Activated naive CD8-positive, alpha-beta T cell treated with anti-CD3 and anti-CD28 coated beads for 36 hours (primary cell): ENCODE measurements at regions not wholly inside any gene's neighbourhood (a gene's known extent, or its start where the extent isn't known, plus 50 kb on each side); places are given as distances from the start of the nearest gene placed in this dataset.

Source experiments
- DNase-seq: peaks from one replicate; pipeline ENCODE4 v3.0.0; 2021
- H3K27ac Mint-ChIP-seq: one replicate; pipeline ENCODE4 v1.8.0; 2022; ENCODE audit warnings: mild to moderate bottlenecking, moderate library complexity, mixed read lengths
- H3K27me3 Mint-ChIP-seq: one replicate; pipeline ENCODE4 v1.8.0; 2022; ENCODE audit warnings: mild to moderate bottlenecking, mixed read lengths
- H3K36me3 Mint-ChIP-seq: one replicate; pipeline ENCODE4 v1.8.0; 2021; ENCODE audit warnings: mild to moderate bottlenecking, mixed read lengths
- H3K4me1 Mint-ChIP-seq: one replicate; pipeline ENCODE4 v1.8.0; 2021; ENCODE audit warnings: mixed read lengths
- H3K4me3 Mint-ChIP-seq: one replicate; pipeline ENCODE4 v1.8.0; 2022; ENCODE audit warnings: mild to moderate bottlenecking, moderate library complexity, mixed read lengths
- H3K9me3 Mint-ChIP-seq: one replicate; pipeline ENCODE4 v1.8.0; 2022; ENCODE audit warnings: mixed read lengths

GRCh38 chrX:10930151-10930550 is 181.0 kb upstream of the HCCS start:
- Mint-ChIP-seq H3K4me1 (no peaks in the 10 kb centered on the region), H3K36me3 (no peaks in the 10 kb centered on the region), H3K9me3 (peaks cover 2% of the 10 kb centered on the region), H3K27ac (no peak overlapping the region), H3K27me3 (no peaks in the 10 kb centered on the region), H3K4me3 (no peak overlapping the region)
- no peak for DNase-seq

- Mint-ChIP-seq H3K36me3 (no peaks in the 10 kb centered on the region), H3K4me1 (no peaks in the 10 kb centered on the region), H3K27ac (no peak overlapping the region), H3K9me3 (peaks cover 2% of the 10 kb centered on the region), H3K4me3 (no peak overlapping the region), H3K27me3 (no peaks in the 10 kb centered on the region)
- DNase-seq: no peak
Observed at GRCh38 chrX:10931976-10932375, 179.2 kb upstream of the HCCS start.

GRCh38 chrX:10932842-10933440 is 178.2 kb upstream of the HCCS start:
- no peaks in the 10 kb centered on the region for H3K4me1 Mint-ChIP-seq
- no peaks in the 10 kb centered on the region for H3K27me3 Mint-ChIP-seq
- H3K27ac Mint-ChIP-seq: no peak overlapping the region
- H3K4me3 Mint-ChIP-seq: no peak overlapping the region
- H3K9me3 Mint-ChIP-seq: peaks cover 2% of the 10 kb centered on the region
- DNase-seq: no peak
- no peaks in the 10 kb centered on the region for H3K36me3 Mint-ChIP-seq

- Mint-ChIP-seq H3K27ac (no peak overlapping the region), H3K36me3 (no peaks in the 10 kb centered on the region), H3K9me3 (no peaks in the 10 kb centered on the region), H3K4me3 (no peak overlapping the region), H3K4me1 (no peaks in the 10 kb centered on the region), H3K27me3 (no peaks in the 10 kb centered on the region)
- no peak for DNase-seq
Observed at GRCh38 chrX:10935501-10935900, 175.6 kb upstream of the HCCS start.

- Mint-ChIP-seq H3K4me3 (no peak overlapping the region), H3K9me3 (no peaks in the 10 kb centered on the region), H3K27ac (no peak overlapping the region), H3K4me1 (no peaks in the 10 kb centered on the region), H3K27me3 (no peaks in the 10 kb centered on the region), H3K36me3 (no peaks in the 10 kb centered on the region)
- no peak for DNase-seq
Observed at GRCh38 chrX:10936976-10937375, 174.2 kb upstream of the HCCS start.

- Mint-ChIP-seq H3K4me1 (no peaks in the 10 kb centered on the region), H3K9me3 (peaks cover 3% of the 10 kb centered on the region), H3K27me3 (no peaks in the 10 kb centered on the region), H3K27ac (no peak overlapping the region), H3K4me3 (no peak overlapping the region), H3K36me3 (no peaks in the 10 kb centered on the region)
- no peak for DNase-seq
Observed at GRCh38 chrX:10938365-10938923, 172.7 kb upstream of the HCCS start.

GRCh38 chrX:10939424-10939823 is 171.7 kb upstream of the HCCS start:
- no peaks in the 10 kb centered on the region for H3K27me3 Mint-ChIP-seq
- H3K4me1 Mint-ChIP-seq: no peaks in the 10 kb centered on the region
- no peak for DNase-seq
- H3K36me3 Mint-ChIP-seq: no peaks in the 10 kb centered on the region
- no peak overlapping the region for H3K4me3 Mint-ChIP-seq
- peaks cover 3% of the 10 kb centered on the region for H3K9me3 Mint-ChIP-seq
- no peak overlapping the region for H3K27ac Mint-ChIP-seq

GRCh38 chrX:10944136-10944885 is 166.8 kb upstream of the HCCS start:
- DNase-seq: no peak
- Mint-ChIP-seq H3K27me3 (no peaks in the 10 kb centered on the region), H3K4me3 (no peak overlapping the region), H3K9me3 (peaks cover 3% of the 10 kb centered on the region), H3K4me1 (no peaks in the 10 kb centered on the region), H3K27ac (no peak overlapping the region), H3K36me3 (no peaks in the 10 kb centered on the region)

- no peak for DNase-seq
- H3K36me3 Mint-ChIP-seq: no peaks in the 10 kb centered on the region
- peaks cover 3% of the 10 kb centered on the region for H3K9me3 Mint-ChIP-seq
- no peak overlapping the region for H3K4me3 Mint-ChIP-seq
- no peaks in the 10 kb centered on the region for H3K27me3 Mint-ChIP-seq
- H3K27ac Mint-ChIP-seq: no peak overlapping the region
- H3K4me1 Mint-ChIP-seq: no peaks in the 10 kb centered on the region
Observed at GRCh38 chrX:10945498-10945897, 165.6 kb upstream of the HCCS start.

GRCh38 chrX:10949541-10949940 is 161.6 kb upstream of the HCCS start:
- Mint-ChIP-seq H3K9me3 (peaks cover 6% of the 10 kb centered on the region), H3K27ac (no peak overlapping the region), H3K27me3 (no peaks in the 10 kb centered on the region), H3K36me3 (no peaks in the 10 kb centered on the region), H3K4me3 (no peak overlapping the region), H3K4me1 (no peaks in the 10 kb centered on the region)
- DNase-seq: no peak

GRCh38 chrX:10952619-10953018 is 158.5 kb upstream of the HCCS start:
- no peak for DNase-seq
- Mint-ChIP-seq H3K4me3 (no peak overlapping the region), H3K9me3 (peaks cover 13% of the 10 kb centered on the region), H3K27me3 (no peaks in the 10 kb centered on the region), H3K27ac (no peak overlapping the region), H3K4me1 (no peaks in the 10 kb centered on the region), H3K36me3 (no peaks in the 10 kb centered on the region)

- no peak for DNase-seq
- Mint-ChIP-seq H3K4me1 (no peaks in the 10 kb centered on the region), H3K9me3 (peaks cover 12% of the 10 kb centered on the region), H3K27me3 (no peaks in the 10 kb centered on the region), H3K36me3 (no peaks in the 10 kb centered on the region), H3K27ac (no peak overlapping the region), H3K4me3 (no peak overlapping the region)
Observed at GRCh38 chrX:10965174-10965798, 145.8 kb upstream of the HCCS start.

- H3K27me3 Mint-ChIP-seq: no peaks in the 10 kb centered on the region
- H3K4me1 Mint-ChIP-seq: no peaks in the 10 kb centered on the region
- H3K36me3 Mint-ChIP-seq: no peaks in the 10 kb centered on the region
- DNase-seq: no peak
- no peak overlapping the region for H3K4me3 Mint-ChIP-seq
- H3K9me3 Mint-ChIP-seq: peaks cover 7% of the 10 kb centered on the region
- H3K27ac Mint-ChIP-seq: no peak overlapping the region
Observed at GRCh38 chrX:10966057-10966456, 145.1 kb upstream of the HCCS start.

GRCh38 chrX:10971176-10971575 is 140.0 kb upstream of the HCCS start:
- no peak overlapping the region for H3K4me3 Mint-ChIP-seq
- DNase-seq: no peak
- peaks cover 7% of the 10 kb centered on the region for H3K9me3 Mint-ChIP-seq
- H3K36me3 Mint-ChIP-seq: no peaks in the 10 kb centered on the region
- no peaks in the 10 kb centered on the region for H3K4me1 Mint-ChIP-seq
- no peak overlapping the region for H3K27ac Mint-ChIP-seq
- no peaks in the 10 kb centered on the region for H3K27me3 Mint-ChIP-seq

- H3K4me1 Mint-ChIP-seq: no peaks in the 10 kb centered on the region
- no peak overlapping the region for H3K27ac Mint-ChIP-seq
- no peaks in the 10 kb centered on the region for H3K27me3 Mint-ChIP-seq
- H3K9me3 Mint-ChIP-seq: peaks cover 7% of the 10 kb centered on the region
- H3K4me3 Mint-ChIP-seq: no peak overlapping the region
- no peak for DNase-seq
- H3K36me3 Mint-ChIP-seq: no peaks in the 10 kb centered on the region
Observed at GRCh38 chrX:10971759-10972158, 139.4 kb upstream of the HCCS start.
